HG03442 (cell line): ENCODE measurements at regions not wholly inside any gene's neighbourhood (a gene's known extent, or its start where the extent isn't known, plus 50 kb on each side); places are given as distances from the start of the nearest gene placed in this dataset.
"Not testable (repeated sequence)": the region's sequence is repeated elsewhere in the genome, so short reads cannot be mapped to it uniquely, and the experiment has no call there.

Source experiments
- ATAC-seq: cut with Tn5 transposase; IDR thresholded peaks from one replicate; pipeline ENCODE4 v1.9.1; 2021; ENCODE audit warnings: mild to moderate bottlenecking, moderate library complexity; ENCODE audit not compliant: unreplicated experiment

- peak; percentile 32 for ATAC-seq
Observed at GRCh38 chr16:21363550-21364223, 85.6 kb upstream of the CRYM start.

GRCh38 chr16:21361612-21362227, 83.6 kb upstream of the CRYM start:
- ATAC-seq, result not testable (repeated sequence)

- ATAC-seq, result not testable (repeated sequence)
Observed at GRCh38 chr16:21361045-21361444, 83.0 kb upstream of the CRYM start.

- ATAC-seq, result not testable (repeated sequence)
Observed at GRCh38 chr16:21359513-21359912, 81.4 kb upstream of the CRYM start.

GRCh38 chr16:21358261-21358795, 80.2 kb upstream of the CRYM start:
- ATAC-seq, result not testable (repeated sequence)

- not testable (repeated sequence) for ATAC-seq
Observed at GRCh38 chr16:21356308-21356707, 78.2 kb upstream of the CRYM start.

GRCh38 chr16:21351433-21351832, 73.3 kb upstream of the CRYM start:
- ATAC-seq, result not testable (repeated sequence)

- not testable (repeated sequence) for ATAC-seq
Observed at GRCh38 chr16:21350851-21351250, 72.8 kb upstream of the CRYM start.

GRCh38 chr16:21349336-21349735, 71.2 kb upstream of the CRYM start:
- ATAC-seq, result not testable (repeated sequence)

GRCh38 chr16:21348815-21349214, 70.7 kb upstream of the CRYM start:
- not testable (repeated sequence) for ATAC-seq

- ATAC-seq, result not testable (repeated sequence)
Observed at GRCh38 chr16:21347538-21347937, 69.4 kb upstream of the CRYM start.

GRCh38 chr16:21346756-21347491, 68.8 kb upstream of the CRYM start:
- ATAC-seq, result not testable (repeated sequence)

GRCh38 chr16:21344361-21344912, 66.3 kb upstream of the CRYM start:
- not testable (repeated sequence) for ATAC-seq

GRCh38 chr16:21341101-21341500, 63.0 kb upstream of the CRYM start:
- no peak for ATAC-seq

GRCh38 chr16:21339941-21340340, 61.9 kb upstream of the CRYM start:
- no peak for ATAC-seq

- no peak for ATAC-seq
Observed at GRCh38 chr16:21339269-21339641, 61.2 kb upstream of the CRYM start.

- no peak for ATAC-seq
Observed at GRCh38 chr16:21338537-21339268, 60.6 kb upstream of the CRYM start.

GRCh38 chr16:21336231-21336630, 58.1 kb upstream of the CRYM start:
- no peak for ATAC-seq

- not testable (repeated sequence) for ATAC-seq
Observed at GRCh38 chr16:21334188-21335146, 56.4 kb upstream of the CRYM start.
